AG09309 (cell line): ENCODE measurements at regions not wholly inside any gene's neighbourhood (a gene's known extent, or its start where the extent isn't known, plus 50 kb on each side); places are given as distances from the start of the nearest gene placed in this dataset.

Experiments used
- DNase-seq: peaks from one replicate; pipeline ENCODE4 v3.0.0-alpha.2; 2010; ENCODE audit warnings: low read depth
- H3K4me3 ChIP-seq: 2 replicates; pipeline ENCODE4 v1.5.1; 2011; ENCODE audit warnings: mild to moderate bottlenecking, low read depth, low read length, moderate library complexity; ENCODE audit not compliant: control insufficient read depth
- CTCF ChIP-seq: IDR thresholded peaks from 2 replicates; pipeline ENCODE4 v1.5.1; 2011; ENCODE audit warnings: mild to moderate bottlenecking, low read depth, low read length, inconsistent platforms; ENCODE audit not compliant: insufficient read depth, control insufficient read depth; ENCODE audit errors: missing control alignments

DNA sequence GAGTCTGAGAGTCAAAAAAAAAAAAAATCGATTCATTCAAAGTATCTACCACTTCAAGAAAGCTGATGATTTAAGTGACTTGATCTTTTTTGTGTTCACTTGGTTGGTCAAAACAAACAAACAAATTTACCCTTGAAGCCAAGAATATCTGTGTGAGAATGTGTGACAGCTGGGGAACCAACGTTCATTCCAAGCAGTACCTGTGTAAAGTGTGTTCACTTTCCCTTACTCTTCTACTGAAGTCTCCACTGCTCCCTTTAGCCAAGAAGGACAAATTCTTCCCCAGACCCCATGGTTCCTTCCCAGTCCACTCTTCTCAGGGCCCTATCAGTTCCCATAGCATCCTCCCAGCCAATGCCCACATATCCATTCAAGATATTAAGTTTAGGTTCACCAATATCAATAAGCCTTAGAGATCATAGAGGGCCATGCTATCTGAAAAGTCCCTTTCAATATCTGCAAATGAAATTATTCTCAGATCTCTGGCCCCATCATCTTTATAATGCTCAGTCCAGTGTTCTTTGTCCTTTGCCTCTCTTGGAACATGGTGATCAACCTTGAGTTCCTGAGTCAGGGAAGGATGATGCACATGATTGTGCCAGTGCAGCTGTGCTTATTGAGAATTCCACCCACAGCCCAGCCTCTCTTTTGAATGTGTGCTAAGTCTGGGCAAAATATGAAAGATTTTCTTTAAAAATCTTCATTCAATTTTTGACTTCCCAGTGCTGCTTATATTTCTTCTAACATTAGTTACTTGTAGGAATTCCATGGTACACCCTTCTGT lies 82.8 kb upstream of the DTNA start:
- DNase-seq: no peak
- H3K4me3 ChIP-seq: no peak overlapping the region
- TF ChIP-seq CTCF: no peak

DNA sequence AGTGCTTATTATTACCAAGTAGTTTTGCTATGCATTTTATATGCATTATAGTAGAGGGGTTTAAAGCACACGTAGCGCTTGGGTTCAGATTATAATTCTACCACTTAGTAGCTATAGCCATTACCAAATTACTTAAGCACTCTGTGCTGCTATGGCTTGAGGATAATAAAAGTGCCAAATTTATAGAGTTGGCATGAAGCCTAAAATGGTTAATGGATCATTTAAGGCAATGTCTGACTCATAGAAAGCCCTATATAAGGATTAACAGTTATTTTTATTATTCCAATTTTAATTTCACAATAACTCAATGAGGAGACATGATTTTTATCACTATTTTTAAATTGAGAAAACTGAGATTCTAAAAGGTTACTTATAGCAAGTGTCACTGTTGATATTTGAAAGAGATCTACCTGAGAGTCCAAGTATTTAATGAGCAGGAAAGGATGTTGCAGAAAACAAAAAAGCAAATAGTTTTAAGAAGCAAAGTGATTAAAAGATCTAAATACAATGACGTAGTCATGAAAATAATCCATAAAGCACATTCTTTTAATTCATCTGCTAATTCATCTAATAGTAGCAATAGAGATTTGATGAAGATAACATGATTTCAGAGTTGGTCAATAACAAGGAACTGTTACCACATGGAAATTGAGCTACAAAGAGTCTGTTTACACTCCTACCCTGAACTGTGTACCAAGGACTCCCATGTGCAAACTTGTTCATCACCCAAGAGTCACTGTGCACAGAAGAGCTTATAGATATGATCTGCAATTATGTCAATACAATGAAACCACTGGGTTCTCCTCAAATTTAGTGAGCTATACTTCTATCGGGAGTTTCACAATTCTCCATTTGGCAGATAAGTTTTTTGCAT lies 78.8 kb upstream of the DTNA start:
- H3K4me3 ChIP-seq: no peak overlapping the region
- TF ChIP-seq CTCF: no peak
- no peak for DNase-seq

- no peak overlapping the region for H3K4me3 ChIP-seq
- TF ChIP-seq CTCF: no peak
- no peak for DNase-seq
Measured at GRCh38 chr18:34632321-34632720, 77.8 kb upstream of the DTNA start.

DNA sequence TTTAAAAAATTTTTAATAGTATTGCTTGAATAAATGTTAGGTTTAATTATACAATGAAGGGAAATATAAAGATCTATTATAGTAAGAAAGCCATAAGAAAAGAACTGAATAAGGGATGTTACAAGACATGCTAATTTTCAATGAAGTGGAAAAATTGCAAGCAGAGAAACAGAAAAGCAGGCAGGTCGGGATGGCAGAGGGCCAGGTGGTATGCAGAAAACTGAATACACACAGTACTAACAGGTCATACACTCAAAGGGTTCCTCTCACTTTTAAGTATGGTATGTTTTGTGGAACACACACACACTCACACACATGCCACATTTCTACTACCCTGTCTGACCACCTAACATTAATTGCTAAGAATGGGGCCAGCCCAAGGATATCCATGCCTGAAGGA lies 76.7 kb upstream of the DTNA start:
- H3K4me3 ChIP-seq: no peak overlapping the region
- DNase-seq: no peak
- TF ChIP-seq CTCF: no peak

DNA sequence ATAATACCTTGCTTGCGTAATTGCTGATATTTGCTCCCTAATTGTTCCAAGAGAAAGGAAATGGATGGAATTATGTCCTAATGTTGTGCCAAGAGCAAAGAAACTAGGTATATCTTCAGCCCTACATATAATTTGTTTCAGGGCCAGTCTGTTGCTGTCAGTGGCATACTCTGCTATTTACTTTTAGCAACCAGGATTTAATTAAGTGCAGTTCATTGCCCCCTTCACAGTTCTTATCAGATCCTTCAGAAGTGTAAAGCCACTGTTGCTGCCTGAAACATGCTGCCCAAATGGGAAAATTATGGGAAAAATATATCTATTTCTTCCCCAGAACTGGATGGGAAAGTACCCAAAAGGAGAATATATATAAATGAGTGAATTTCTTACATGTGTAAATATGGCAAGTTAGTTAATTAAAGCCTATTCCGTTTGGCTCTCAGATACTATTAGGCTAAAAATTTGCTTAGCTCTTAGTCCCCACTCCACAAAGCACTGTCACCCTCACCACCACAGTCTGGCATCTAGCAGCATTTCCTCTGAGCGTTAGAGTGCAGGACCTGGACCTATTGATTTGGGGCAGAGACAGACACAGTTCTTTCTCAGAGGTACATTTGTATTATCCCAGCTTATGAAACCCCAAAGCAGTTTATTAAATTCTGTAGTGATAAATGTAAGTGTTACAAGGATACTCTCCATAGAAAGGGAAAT lies 72.8 kb upstream of the DTNA start:
- no peak for TF ChIP-seq CTCF

DNA sequence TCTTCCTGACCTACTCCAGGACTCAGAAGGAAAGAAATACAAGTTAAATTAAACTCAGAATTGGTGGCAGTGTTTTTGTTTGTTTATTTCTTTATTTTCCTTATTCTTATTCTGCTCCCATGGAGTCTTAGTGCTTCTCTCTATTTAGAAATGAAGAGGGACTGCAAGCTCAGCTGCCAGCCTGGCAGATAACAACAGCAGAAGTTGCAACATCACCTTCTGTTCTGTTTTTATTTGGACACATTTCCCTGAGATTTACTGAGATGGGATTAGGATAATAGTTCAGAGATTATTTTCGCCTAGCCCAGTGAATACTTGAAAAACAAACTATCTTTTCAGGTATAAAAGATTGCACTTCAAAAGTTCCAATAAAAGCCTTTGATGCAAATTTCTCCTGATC lies 70.4 kb upstream of the DTNA start:
- DNase-seq: no peak
- no peak for TF ChIP-seq CTCF
- H3K4me3 ChIP-seq: no peak overlapping the region

More for the DNA sequence above, 72.8 kb upstream of the DTNA start:
- H3K4me3 ChIP-seq: no peak overlapping the region
- DNase-seq: no peak
